Type B pancreatic cell (in vitro differentiated cells): ENCODE measurements at regions not wholly inside any gene's neighbourhood (a gene's known extent, or its start where the extent isn't known, plus 50 kb on each side); places are given as distances from the start of the nearest gene placed in this dataset.
A peak's percentile ranks its signal among the peaks of the same experiment; 100 is the strongest.

Experiments
- DNase-seq: peaks from one replicate; pipeline ENCODE4 v3.0.0; 2021; ENCODE audit warnings: mixed read lengths; ENCODE audit not compliant: unreplicated experiment; ENCODE audit errors: extremely low spot score
- H3K27ac Mint-ChIP-seq: 2 replicates; pipeline ENCODE4 v1.8.0; 2021; ENCODE audit warnings: mild to moderate bottlenecking, mixed read lengths
- H3K27me3 Mint-ChIP-seq: 2 replicates; pipeline ENCODE4 v1.8.0; 2021; ENCODE audit warnings: mixed read lengths
- H3K36me3 Mint-ChIP-seq: 2 replicates; pipeline ENCODE4 v1.8.0; 2021; ENCODE audit warnings: mixed read lengths
- H3K4me1 Mint-ChIP-seq: one replicate; pipeline ENCODE4 v1.8.0; 2021; ENCODE audit warnings: mixed read lengths; ENCODE audit not compliant: unreplicated experiment
- H3K4me3 Mint-ChIP-seq: 2 replicates; pipeline ENCODE4 v1.8.0; 2021; ENCODE audit warnings: mild to moderate bottlenecking, mixed read lengths
- H3K9me3 Mint-ChIP-seq: 2 replicates; pipeline ENCODE4 v1.8.0; 2021; ENCODE audit warnings: mixed read lengths
- TF ChIP-seq, protein P1 (sequence below): fragments of 200-600 bp; sonication (generic); conservative IDR thresholded peaks from 2 replicates; pipeline ENCODE4 v1.5.0; 2021; ENCODE audit warnings: antibody characterized with exemption, mild to moderate bottlenecking

GRCh38 chr2:65660340-65660739 lies 227.9 kb upstream of the SPRED2 start:
- peak overlapping the region; percentile 71 for H3K27ac Mint-ChIP-seq
- peaks cover 11% of the 10 kb centered on the region for H3K27me3 Mint-ChIP-seq
- peaks cover 60% of the 10 kb centered on the region for H3K4me1 Mint-ChIP-seq
- TF ChIP-seq, protein P1, sequence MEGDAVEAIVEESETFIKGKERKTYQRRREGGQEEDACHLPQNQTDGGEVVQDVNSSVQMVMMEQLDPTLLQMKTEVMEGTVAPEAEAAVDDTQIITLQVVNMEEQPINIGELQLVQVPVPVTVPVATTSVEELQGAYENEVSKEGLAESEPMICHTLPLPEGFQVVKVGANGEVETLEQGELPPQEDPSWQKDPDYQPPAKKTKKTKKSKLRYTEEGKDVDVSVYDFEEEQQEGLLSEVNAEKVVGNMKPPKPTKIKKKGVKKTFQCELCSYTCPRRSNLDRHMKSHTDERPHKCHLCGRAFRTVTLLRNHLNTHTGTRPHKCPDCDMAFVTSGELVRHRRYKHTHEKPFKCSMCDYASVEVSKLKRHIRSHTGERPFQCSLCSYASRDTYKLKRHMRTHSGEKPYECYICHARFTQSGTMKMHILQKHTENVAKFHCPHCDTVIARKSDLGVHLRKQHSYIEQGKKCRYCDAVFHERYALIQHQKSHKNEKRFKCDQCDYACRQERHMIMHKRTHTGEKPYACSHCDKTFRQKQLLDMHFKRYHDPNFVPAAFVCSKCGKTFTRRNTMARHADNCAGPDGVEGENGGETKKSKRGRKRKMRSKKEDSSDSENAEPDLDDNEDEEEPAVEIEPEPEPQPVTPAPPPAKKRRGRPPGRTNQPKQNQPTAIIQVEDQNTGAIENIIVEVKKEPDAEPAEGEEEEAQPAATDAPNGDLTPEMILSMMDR: no peak
- H3K36me3 Mint-ChIP-seq: no peaks in the 10 kb centered on the region
- peaks cover 5% of the 10 kb centered on the region for H3K9me3 Mint-ChIP-seq
- DNase-seq: no peak
- H3K4me3 Mint-ChIP-seq: peak overlapping the region; percentile 70

DNA sequence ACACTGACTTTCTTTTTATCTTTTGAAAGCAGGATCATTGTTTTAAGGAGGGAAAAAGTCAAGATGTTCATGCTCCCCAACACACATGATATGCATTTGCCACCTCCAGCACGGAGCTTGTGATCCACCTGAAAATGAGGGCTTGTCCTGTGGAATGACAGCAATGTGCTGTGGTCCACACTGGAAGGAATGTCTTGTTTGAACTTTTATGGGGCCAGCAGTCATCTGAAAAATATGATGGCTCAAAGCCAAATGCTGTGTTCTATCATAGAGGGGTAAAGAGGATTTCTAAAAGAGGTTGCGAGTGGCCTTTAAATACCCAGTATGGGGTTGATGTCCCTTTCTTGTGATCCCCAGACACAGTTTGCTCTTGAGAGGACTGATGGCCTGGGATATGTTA lies 226.5 kb upstream of the SPRED2 start:
- DNase-seq: no peak
- H3K9me3 Mint-ChIP-seq: peaks cover 5% of the 10 kb centered on the region
- peaks cover 11% of the 10 kb centered on the region for H3K27me3 Mint-ChIP-seq
- peak overlapping the region; percentile 20 for H3K4me3 Mint-ChIP-seq
- H3K36me3 Mint-ChIP-seq: no peaks in the 10 kb centered on the region
- peaks cover 71% of the 10 kb centered on the region for H3K4me1 Mint-ChIP-seq
- TF ChIP-seq, protein P1: no peak
- peak overlapping the region; percentile 48 for H3K27ac Mint-ChIP-seq

- H3K36me3 Mint-ChIP-seq: no peaks in the 10 kb centered on the region
- TF ChIP-seq, protein P1: no peak
- H3K4me1 Mint-ChIP-seq: peaks cover 64% of the 10 kb centered on the region
- DNase-seq: no peak
- H3K4me3 Mint-ChIP-seq: peak overlapping the region; percentile 20
- H3K27ac Mint-ChIP-seq: no peak overlapping the region
- H3K9me3 Mint-ChIP-seq: peaks cover 5% of the 10 kb centered on the region
- peaks cover 11% of the 10 kb centered on the region for H3K27me3 Mint-ChIP-seq
Observed at GRCh38 chr2:65658266-65658665, 225.9 kb upstream of the SPRED2 start.

- no peak overlapping the region for H3K27ac Mint-ChIP-seq
- DNase-seq: no peak
- H3K27me3 Mint-ChIP-seq: peaks cover 14% of the 10 kb centered on the region
- TF ChIP-seq, protein P1: no peak
- H3K36me3 Mint-ChIP-seq: no peaks in the 10 kb centered on the region
- H3K9me3 Mint-ChIP-seq: peaks cover 5% of the 10 kb centered on the region
- peaks cover 49% of the 10 kb centered on the region for H3K4me1 Mint-ChIP-seq
- H3K4me3 Mint-ChIP-seq: no peak overlapping the region
Observed at GRCh38 chr2:65656160-65656718, 223.8 kb upstream of the SPRED2 start.

GRCh38 chr2:65655000-65655399 lies 222.6 kb upstream of the SPRED2 start:
- no peak for DNase-seq
- Mint-ChIP-seq H3K4me1 (peaks cover 41% of the 10 kb centered on the region), H3K9me3 (peaks cover 5% of the 10 kb centered on the region), H3K36me3 (no peaks in the 10 kb centered on the region), H3K4me3 (peak overlapping the region; percentile 8), H3K27me3 (peaks cover 15% of the 10 kb centered on the region), H3K27ac (no peak overlapping the region)
- TF ChIP-seq, protein P1: no peak

DNA sequence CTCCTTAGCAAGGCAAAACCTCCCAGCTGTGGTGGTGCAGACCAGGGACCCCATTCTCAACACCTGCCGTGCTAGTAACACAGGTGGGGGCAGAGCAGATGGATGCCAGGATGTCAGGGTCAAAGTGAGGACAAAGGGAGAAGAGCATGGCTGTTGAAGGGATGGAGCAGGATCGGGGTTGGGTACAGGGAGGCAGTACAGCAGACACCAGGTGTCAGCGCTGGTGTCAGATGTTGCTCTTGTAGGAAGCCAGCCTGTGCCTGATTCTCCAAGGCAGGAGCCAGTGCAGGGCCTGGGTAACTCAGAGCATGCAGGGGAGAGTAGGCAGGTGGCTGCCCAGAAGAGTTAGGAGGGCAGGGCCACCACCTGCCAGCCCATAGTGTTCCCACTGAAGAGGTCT lies 222.1 kb upstream of the SPRED2 start:
- Mint-ChIP-seq H3K4me1 (peaks cover 41% of the 10 kb centered on the region), H3K36me3 (no peaks in the 10 kb centered on the region), H3K27ac (no peak overlapping the region), H3K9me3 (peaks cover 5% of the 10 kb centered on the region), H3K4me3 (no peak overlapping the region), H3K27me3 (peaks cover 15% of the 10 kb centered on the region)
- TF ChIP-seq, protein P1: no peak
- no peak for DNase-seq
